H1 (cell line): ENCODE measurements at regions not wholly inside any gene's neighbourhood (a gene's known extent, or its start where the extent isn't known, plus 50 kb on each side); places are given as distances from the start of the nearest gene placed in this dataset.

Source experiments
- CTCF ChIA-PET: fragments of 300-600 bp; sonication (Branson Sonifier 250); formaldehyde crosslinking; loops from one replicate; lab custom pipeline; 2021; ENCODE audit not compliant: partially characterized antibody; lab: Charles Lee
- POLR2A ChIA-PET: fragments of 300-600 bp; sonication (Branson Sonifier 250); formaldehyde crosslinking; loops from one replicate; lab custom pipeline; 2021; ENCODE audit warnings: inconsistent platforms; ENCODE audit not compliant: partially characterized antibody; lab: Charles Lee
- DNase-seq, 2 experiments: peaks; one replicate each; pipeline versions ENCODE4 v3.0.0 to v3.0.0-alpha.2; 2010 to 2022; ENCODE audit warnings: low spot score in 2 of 2, low read depth in 1 of 2, mixed read lengths in 1 of 2
- FAIRE-seq: peaks from 2 replicates; lab custom pipeline; 2011; peaks lifted over from hg19 to GRCh38; lab: Jason Lieb, UNC
- H2AFZ ChIP-seq: 2 replicates; pipeline ENCODE4 v1.8.1; 2012; ENCODE audit warnings: low read length, inconsistent platforms
- H2AK5ac ChIP-seq: 2 replicates; pipeline ENCODE4 v1.6.1; 2013; ENCODE audit warnings: low read depth, low read length
- H2BK120ac ChIP-seq: replicated peaks from 2 replicates; pipeline ENCODE3; 2013; ENCODE audit warnings: low read depth, low read length, inconsistent platforms
- H2BK12ac ChIP-seq: 2 replicates; pipeline ENCODE4 v1.6.1; 2013; ENCODE audit warnings: low read depth, low read length
- H2BK15ac ChIP-seq: 2 replicates; pipeline ENCODE4 v1.6.1; 2013; ENCODE audit warnings: low read length
- H2BK20ac ChIP-seq: 2 replicates; pipeline ENCODE4 v1.6.1; 2013; ENCODE audit warnings: low read length
- H2BK5ac ChIP-seq: 2 replicates; pipeline ENCODE4 v1.6.1; 2013; ENCODE audit warnings: low read depth, low read length
- H3K14ac ChIP-seq: 2 replicates; pipeline ENCODE4 v1.6.1; 2013; ENCODE audit warnings: inconsistent platforms; ENCODE audit not compliant: insufficient read length
- H3K18ac ChIP-seq: 2 replicates; pipeline ENCODE4 v1.6.1; 2013; ENCODE audit warnings: low read length; ENCODE audit errors: extremely low read depth
- H3K23ac ChIP-seq: 2 replicates; pipeline ENCODE4 v1.6.1; 2013; ENCODE audit warnings: inconsistent platforms; ENCODE audit not compliant: insufficient read length
- H3K23me2 ChIP-seq: 2 replicates; pipeline ENCODE4 v1.6.1; 2013; ENCODE audit warnings: low read depth, low read length
- H3K27ac ChIP-seq: 2 replicates; pipeline ENCODE4 v1.6.1; 2011; ENCODE audit warnings: low read depth, low read length, inconsistent platforms
- H3K27me3 ChIP-seq, 4 experiments: replicated peaks in 1 of 4; 1 replicate in 1 of 4; 2 replicates in 3 of 4; pipeline versions ENCODE4 v1.6.1 to v1.8.1; 2011 to 2013; ENCODE audit warnings: low read length in 3 of 4, mild to moderate bottlenecking in 3 of 4, inconsistent platforms in 2 of 4, mixed read lengths in 2 of 4, moderate library complexity in 1 of 4; ENCODE audit not compliant: control insufficient read depth in 3 of 4, insufficient read depth in 3 of 4; ENCODE audit errors: extremely low read depth in 1 of 4
- H3K36me3 ChIP-seq, 4 experiments: 2 replicates each; pipeline versions ENCODE4 v1.6.1 to v1.8.1; 2011 to 2013; ENCODE audit warnings: mild to moderate bottlenecking in 4 of 4, low read length in 3 of 4, moderate library complexity in 2 of 4, control low read depth in 1 of 4, inconsistent platforms in 1 of 4; ENCODE audit not compliant: insufficient read depth in 4 of 4, control insufficient read depth in 2 of 4
- H3K4ac ChIP-seq: replicated peaks from 2 replicates; pipeline ENCODE3; 2013; ENCODE audit warnings: low read length, low read depth, mixed read lengths, inconsistent platforms; ENCODE audit not compliant: insufficient read length
- H3K4me1 ChIP-seq, 4 experiments: replicated peaks in 1 of 4; 1 replicate in 1 of 4; 2 replicates in 3 of 4; pipeline versions ENCODE4 v1.6.1 to v1.8.1; 2011 to 2013; ENCODE audit warnings: low read length in 3 of 4, inconsistent platforms in 2 of 4, mixed read lengths in 1 of 4; ENCODE audit not compliant: insufficient read depth in 4 of 4, control insufficient read depth in 3 of 4
- H3K4me2 ChIP-seq, 2 experiments: 2 replicates each; pipeline versions ENCODE4 v1.6.1 to v1.8.1; 2011 to 2013; ENCODE audit warnings: low read depth in 2 of 2, low read length in 2 of 2, control low read depth in 1 of 2, inconsistent platforms in 1 of 2, mild to moderate bottlenecking in 1 of 2; ENCODE audit not compliant: insufficient read depth in 1 of 2
- H3K4me3 ChIP-seq, 4 experiments: fragments of 200-600, 300-600 bp in 1 of 4; sonication (generic), shearing (Covaris generic), sonication (Bioruptor Twin) in 1 of 4; 2 replicates each; pipeline versions ENCODE4 v1.5.1 to v1.8.1; 2011 to 2016; ENCODE audit warnings: low read length in 4 of 4, low read depth in 3 of 4, control low read depth in 2 of 4, inconsistent platforms in 2 of 4, mild to moderate bottlenecking in 2 of 4, mixed read lengths in 1 of 4, moderate library complexity in 1 of 4; ENCODE audit not compliant: insufficient read depth in 2 of 4; ENCODE audit errors: extremely low read depth in 1 of 4
- H3K56ac ChIP-seq: replicated peaks from 2 replicates; pipeline ENCODE3; 2013; ENCODE audit warnings: low read depth, mild to moderate bottlenecking, mixed read lengths, low read length, inconsistent platforms; ENCODE audit not compliant: insufficient read length
- H3K79me1 ChIP-seq: 2 replicates; pipeline ENCODE4 v1.6.1; 2013; ENCODE audit warnings: low read depth, low read length, control low read depth
- H3K79me2 ChIP-seq, 2 experiments: 2 replicates each; pipeline versions ENCODE4 v1.6.1 to v1.8.1; 2012 to 2013; ENCODE audit warnings: low read length in 2 of 2, mild to moderate bottlenecking in 2 of 2, inconsistent platforms in 1 of 2; ENCODE audit not compliant: insufficient read depth in 2 of 2, control insufficient read depth in 1 of 2
- H3K9ac ChIP-seq, 4 experiments: replicated peaks in 1 of 4; 1 replicate in 1 of 4; 2 replicates in 3 of 4; pipeline versions ENCODE4 v1.6.1 to v1.8.1; 2011 to 2013; ENCODE audit warnings: low read depth in 3 of 4, low read length in 3 of 4, control low read depth in 2 of 4, mild to moderate bottlenecking in 2 of 4, moderate library complexity in 2 of 4, inconsistent platforms in 1 of 4; ENCODE audit errors: extremely low read depth in 1 of 4
- H3K9me3 ChIP-seq, 2 experiments: 2 replicates each; pipeline versions ENCODE4 v1.6.1 to v1.8.1; 2012 to 2013; ENCODE audit warnings: mild to moderate bottlenecking in 2 of 2, moderate library complexity in 2 of 2, control low read depth in 1 of 2, inconsistent platforms in 1 of 2, low read depth in 1 of 2, low read length in 1 of 2, mixed read lengths in 1 of 2; ENCODE audit not compliant: insufficient read depth in 2 of 2
- H4K20me1 ChIP-seq, 2 experiments: replicated peaks in 1 of 2; 2 replicates each; pipeline versions ENCODE3 to v1.8.1; 2011 to 2013; ENCODE audit warnings: inconsistent platforms in 2 of 2, low read length in 2 of 2, mild to moderate bottlenecking in 1 of 2; ENCODE audit not compliant: insufficient read depth in 2 of 2, control insufficient read depth in 1 of 2
- H4K5ac ChIP-seq: 2 replicates; pipeline ENCODE4 v1.6.1; 2013; ENCODE audit warnings: low read length, low read depth, mixed read lengths, inconsistent platforms; ENCODE audit not compliant: insufficient read length
- H4K8ac ChIP-seq: 2 replicates; pipeline ENCODE4 v1.8.0; 2013; ENCODE audit warnings: mild to moderate bottlenecking, moderate library complexity, low read length, inconsistent platforms; ENCODE audit not compliant: insufficient read depth; ENCODE audit errors: extremely low read depth
- H4K91ac ChIP-seq: replicated peaks from 2 replicates; pipeline ENCODE3; 2013; ENCODE audit warnings: low read length, mixed read lengths, inconsistent platforms; ENCODE audit not compliant: insufficient read length
- BACH1 ChIP-seq: IDR thresholded peaks from 2 replicates; pipeline ENCODE4 v1.6.1; 2012; ENCODE audit warnings: low read length, improper control_type of control experiment
- CTBP2 ChIP-seq: IDR thresholded peaks from 2 replicates; pipeline ENCODE4 v1.7.0; 2011; ENCODE audit warnings: borderline replicate concordance, mild to moderate bottlenecking, moderate library complexity, mixed read lengths, low read length; ENCODE audit not compliant: insufficient read depth, insufficient read length
- EGR1 ChIP-seq: IDR thresholded peaks from 2 replicates; pipeline ENCODE4 v1.6.1; 2011; ENCODE audit warnings: low read depth, low read length, borderline replicate concordance
- EZH2 ChIP-seq: fragments of 200-600 bp; sonication (generic); IDR thresholded peaks from 2 replicates; pipeline ENCODE4 v1.7.1; 2012; ENCODE audit warnings: low read depth, mild to moderate bottlenecking, moderate library complexity, low read length, inconsistent platforms; ENCODE audit not compliant: severe bottlenecking
- FOSL1 ChIP-seq: IDR thresholded peaks from 2 replicates; pipeline ENCODE4 v1.6.1; 2011; ENCODE audit warnings: mild to moderate bottlenecking, low read depth, low read length, moderate library complexity; ENCODE audit not compliant: insufficient read depth
- PHF8 ChIP-seq: fragments of 200-600 bp; sonication (generic); conservative IDR thresholded peaks from 2 replicates; pipeline ENCODE4 v1.7.1; 2012; ENCODE audit warnings: low read depth, mild to moderate bottlenecking, inconsistent platforms, low read length, moderate library complexity
- POLR2AphosphoS5 ChIP-seq: IDR thresholded peaks from 2 replicates; pipeline ENCODE4 v1.6.1; 2011; ENCODE audit warnings: low read depth, low read length
- RFX5 ChIP-seq: IDR thresholded peaks from 2 replicates; pipeline ENCODE4 v1.6.1; 2011; ENCODE audit warnings: low read depth, low read length, improper control_type of control experiment, borderline replicate concordance
- SIRT6 ChIP-seq: IDR thresholded peaks from one replicate; pipeline ENCODE4 v1.7.1; 2012; ENCODE audit warnings: low read length, inconsistent platforms
- SP4 ChIP-seq: IDR thresholded peaks from 2 replicates; pipeline ENCODE4 v1.6.1; 2012; ENCODE audit warnings: low read length, inconsistent platforms
- TEAD4 ChIP-seq: IDR thresholded peaks from 2 replicates; pipeline ENCODE4 v1.6.1; 2012; ENCODE audit warnings: low read depth, low read length, inconsistent platforms, mixed read lengths
- WGBS, 2 experiments: shearing (Covaris generic) in 1 of 2; methylation state at CpG; one replicate each; pipeline versions ENCODE4 v1.1.6 to v1.1.7; 2013 to 2015; ENCODE audit warnings: low lambda C conversion rate in 2 of 2, mixed read lengths in 2 of 2, inconsistent platforms in 1 of 2, low coverage in 1 of 2, missing lambda C conversion rate in 1 of 2; ENCODE audit not compliant: insufficient replicate concordance in 2 of 2, insufficient coverage in 1 of 2, insufficient read length in 1 of 2; ENCODE audit errors: extremely low coverage in 1 of 2, missing lambda C conversion rate in 1 of 2; 5-methylcytosine and 5-hydroxymethylcytosine counted together
- TF ChIP-seq, protein P1 (sequence below): IDR thresholded peaks from 2 replicates; pipeline ENCODE4 v1.6.1; 2011; ENCODE audit warnings: low read depth, mild to moderate bottlenecking, low read length; ENCODE audit not compliant: insufficient read depth
- TF ChIP-seq, protein P2 (sequence below): IDR thresholded peaks from 2 replicates; pipeline ENCODE4 v1.6.1; 2012; ENCODE audit warnings: low read length, inconsistent platforms

GRCh38 chr1:89472886-89473417, 51.7 kb upstream of the LRRC8B start:
- DNase-seq (no peak), FAIRE-seq (no peak)
- Histone ChIP-seq H2BK120ac (no peak overlapping the region), H4K20me1 (no peaks in the 10 kb centered on the region), H3K4me1 (no peaks in the 10 kb centered on the region), H3K56ac (no peak overlapping the region), H3K79me2 (no peaks in the 10 kb centered on the region), H3K9me3 (no peaks in the 10 kb centered on the region), H3K79me1 (no peaks in the 10 kb centered on the region), H2BK15ac (no peak overlapping the region), H2AFZ (no peak overlapping the region), H3K9ac (no peak overlapping the region), H2BK5ac (no peak overlapping the region), H2BK20ac (no peak overlapping the region), H3K36me3 (no peaks in the 10 kb centered on the region), H3K27ac (no peak overlapping the region), H3K23ac (no peak overlapping the region), H4K8ac (no peak overlapping the region), H4K91ac (no peak overlapping the region), H3K18ac (no peak overlapping the region), H3K23me2 (no peaks in the 10 kb centered on the region), H3K27me3 (no peaks in the 10 kb centered on the region), H3K14ac (no peak overlapping the region), H4K5ac (no peak overlapping the region), H2AK5ac (no peak overlapping the region), H2BK12ac (no peak overlapping the region), H3K4ac (no peak overlapping the region), H3K4me2 (no peak overlapping the region), H3K4me3 (no peak overlapping the region)
- ChIA-PET POLR2A (no interaction called here), CTCF (interaction anchor here (1.2 to 1.6 kb wide), 3 partner anchors 9 to 142 kb away, joined by 3 to 5 read pairs (median 3); no protein-coding TSS in a partner anchor)
- WGBS, 2 experiments: 84% methylated on average over 3 of the region's 3 CpGs; no CpG with 5 or more reads in 1 of the 2 experiments
- TF ChIP-seq RFX5: no peak
- TF ChIP-seq, protein P1, sequence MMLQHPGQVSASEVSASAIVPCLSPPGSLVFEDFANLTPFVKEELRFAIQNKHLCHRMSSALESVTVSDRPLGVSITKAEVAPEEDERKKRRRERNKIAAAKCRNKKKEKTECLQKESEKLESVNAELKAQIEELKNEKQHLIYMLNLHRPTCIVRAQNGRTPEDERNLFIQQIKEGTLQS: no peak
- TF ChIP-seq, protein P2, sequence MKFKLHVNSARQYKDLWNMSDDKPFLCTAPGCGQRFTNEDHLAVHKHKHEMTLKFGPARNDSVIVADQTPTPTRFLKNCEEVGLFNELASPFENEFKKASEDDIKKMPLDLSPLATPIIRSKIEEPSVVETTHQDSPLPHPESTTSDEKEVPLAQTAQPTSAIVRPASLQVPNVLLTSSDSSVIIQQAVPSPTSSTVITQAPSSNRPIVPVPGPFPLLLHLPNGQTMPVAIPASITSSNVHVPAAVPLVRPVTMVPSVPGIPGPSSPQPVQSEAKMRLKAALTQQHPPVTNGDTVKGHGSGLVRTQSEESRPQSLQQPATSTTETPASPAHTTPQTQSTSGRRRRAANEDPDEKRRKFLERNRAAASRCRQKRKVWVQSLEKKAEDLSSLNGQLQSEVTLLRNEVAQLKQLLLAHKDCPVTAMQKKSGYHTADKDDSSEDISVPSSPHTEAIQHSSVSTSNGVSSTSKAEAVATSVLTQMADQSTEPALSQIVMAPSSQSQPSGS: no peak
- TF ChIP-seq EGR1: no peak
- TF ChIP-seq PHF8: no peak
- TF ChIP-seq TEAD4: no peak
- TF ChIP-seq FOSL1: no peak
- TF ChIP-seq SP4: no peak
- TF ChIP-seq EZH2: no peak
- TF ChIP-seq CTBP2: no peak
- TF ChIP-seq POLR2AphosphoS5: no peak
- no peak for TF ChIP-seq SIRT6
- TF ChIP-seq BACH1: no peak
